GM12878 (cell line): ENCODE measurements at regions not wholly inside any gene's neighbourhood (a gene's known extent, or its start where the extent isn't known, plus 50 kb on each side); places are given as distances from the start of the nearest gene placed in this dataset.

ENCODE experiments used
- BCLAF1 ChIP-seq: fragments of 450-650 bp; IDR thresholded peaks from 2 replicates; pipeline ENCODE4 v1.6.1; 2017; ENCODE audit warnings: antibody characterized with exemption, mild to moderate bottlenecking, moderate library complexity
- BRCA1 ChIP-seq: IDR thresholded peaks from 2 replicates; pipeline ENCODE4 v1.6.1; 2011; ENCODE audit warnings: low read depth, low read length, improper control_type of control experiment
- CBFB ChIP-seq: IDR thresholded peaks from 2 replicates; pipeline ENCODE4 v1.6.1; 2016; ENCODE audit warnings: antibody characterized with exemption, low read depth
- CHD1 ChIP-seq: IDR thresholded peaks from 2 replicates; pipeline ENCODE4 v1.6.1; 2012; ENCODE audit warnings: low read depth, low read length, improper control_type of control experiment
- EED ChIP-seq: sonication (generic); IDR thresholded peaks from 2 replicates; pipeline ENCODE4 v1.6.1; 2016; ENCODE audit warnings: antibody characterized with exemption, low read depth
- EGR1 ChIP-seq, 2 experiments: IDR thresholded peaks; 1 replicate in 1 of 2; 2 replicates in 1 of 2; pipeline ENCODE4 v1.6.1; 2011 to 2012; ENCODE audit warnings: low read depth in 2 of 2, low read length in 2 of 2, borderline replicate concordance in 1 of 2, mild to moderate bottlenecking in 1 of 2, moderate library complexity in 1 of 2
- ESRRA ChIP-seq: IDR thresholded peaks from 2 replicates; pipeline ENCODE4 v1.6.1; 2012; ENCODE audit warnings: mild to moderate bottlenecking, low read length, improper control_type of control experiment
- HDAC6 ChIP-seq: fragments of 200-600 bp; sonication (generic); IDR thresholded peaks from one replicate; pipeline ENCODE4 v1.8.0; 2017; ENCODE audit warnings: antibody characterized with exemption; ENCODE audit not compliant: unreplicated experiment
- HDGF ChIP-seq: fragments of 450-650 bp; IDR thresholded peaks from 2 replicates; pipeline ENCODE4 v1.6.1; 2016; ENCODE audit warnings: antibody characterized with exemption
- IKZF2 ChIP-seq, 2 experiments: fragments of 450-650 bp; IDR thresholded peaks; 2 replicates each; pipeline ENCODE4 v1.6.1; 2017; ENCODE audit warnings: mild to moderate bottlenecking in 2 of 2, moderate library complexity in 2 of 2
- IRF5 ChIP-seq: fragments of 450-650 bp; IDR thresholded peaks from 2 replicates; pipeline ENCODE4 v1.6.1; 2017; ENCODE audit warnings: borderline replicate concordance
- KAT2A ChIP-seq: conservative IDR thresholded peaks from 2 replicates; pipeline ENCODE4 v1.6.1; 2011; ENCODE audit warnings: low read depth, low read length; ENCODE audit not compliant: control insufficient read depth
- NKRF ChIP-seq: fragments of 450-650 bp; conservative IDR thresholded peaks from 2 replicates; pipeline ENCODE4 v1.6.1; 2017; ENCODE audit warnings: mild to moderate bottlenecking, moderate library complexity
- NRF1 ChIP-seq: conservative IDR thresholded peaks from 2 replicates; pipeline ENCODE4 v1.6.1; 2011; ENCODE audit warnings: mild to moderate bottlenecking, low read depth, low read length, improper control_type of control experiment
- PAX8 ChIP-seq: fragments of 450-650 bp; IDR thresholded peaks from 2 replicates; pipeline ENCODE4 v1.6.1; 2017; ENCODE audit warnings: mild to moderate bottlenecking, moderate library complexity
- RB1 ChIP-seq: fragments of 450-650 bp; formaldehyde crosslinking; IDR thresholded peaks from 2 replicates; pipeline ENCODE4 v1.6.1; 2017; ENCODE audit warnings: mild to moderate bottlenecking, borderline replicate concordance
- SMAD1 ChIP-seq: fragments of 450-650 bp; IDR thresholded peaks from 2 replicates; pipeline ENCODE4 v1.6.1; 2018; ENCODE audit warnings: mild to moderate bottlenecking, low read depth; ENCODE audit not compliant: partially characterized antibody
- STAT1 ChIP-seq: fragments of 450-650 bp; conservative IDR thresholded peaks from 2 replicates; pipeline ENCODE4 v1.6.1; 2014; ENCODE audit warnings: antibody characterized with exemption, mild to moderate bottlenecking
- USF1 ChIP-seq: IDR thresholded peaks from 2 replicates; pipeline ENCODE4 v1.6.1; 2011; ENCODE audit warnings: borderline replicate concordance, low read depth, mild to moderate bottlenecking, moderate library complexity, mixed read lengths, low read length; ENCODE audit not compliant: insufficient read depth; ENCODE audit errors: extremely low read length
- YBX1 ChIP-seq: fragments of 450-650 bp; IDR thresholded peaks from 2 replicates; pipeline ENCODE4 v1.6.1; 2016; ENCODE audit warnings: antibody characterized with exemption
- ZNF217 ChIP-seq: fragments of 450-650 bp; IDR thresholded peaks from 2 replicates; pipeline ENCODE4 v1.6.1; 2017; ENCODE audit warnings: antibody characterized with exemption, mild to moderate bottlenecking

- TF ChIP-seq BCLAF1 = no peak
- TF ChIP-seq HDAC6 = no peak
- no peak for TF ChIP-seq EGR1 (IDR thresholded peaks at IDR 0.05; ENCODE audit: borderline replicate concordance in 1 of 2, low read depth in 2 of 2, low read length in 2 of 2)
- no peak for TF ChIP-seq EED
- TF ChIP-seq HDGF = no peak
- no peak for TF ChIP-seq CHD1
- no peak for TF ChIP-seq SMAD1
- no peak for TF ChIP-seq KAT2A
- no peak for TF ChIP-seq PAX8
- no peak for TF ChIP-seq USF1
- TF ChIP-seq IKZF2 (IDR thresholded peaks at IDR 0.05) = no peak
- no peak for TF ChIP-seq BRCA1
- TF ChIP-seq ESRRA = no peak
- no peak for TF ChIP-seq CBFB
- TF ChIP-seq RB1 = no peak
- TF ChIP-seq ZNF217 = 0 out of 2 replicates have a peak, but pooled peaks have one; percentile 22
- TF ChIP-seq NRF1 = no peak
- no peak for TF ChIP-seq STAT1
- TF ChIP-seq YBX1 = no peak
- TF ChIP-seq IRF5 = no peak
- no peak for TF ChIP-seq NKRF
Measured at GRCh38 chr3:163878396-163878795, 1199.9 kb downstream of the SI start (continued).
